Smooth muscle cell (in vitro differentiated cells): ENCODE measurements at regions not wholly inside any gene's neighbourhood (a gene's known extent, or its start where the extent isn't known, plus 50 kb on each side); places are given as distances from the start of the nearest gene placed in this dataset.

Experiments used
- DNase-seq: peaks from one replicate; lab custom pipeline; 2025; ENCODE audit not compliant: unreplicated experiment; lab: John Stamatoyannopoulos, UW
- H2AFZ ChIP-seq: fragments of 200-600 bp; sonication (generic); 2 replicates; pipeline ENCODE4 v1.6.0; 2016; ENCODE audit warnings: antibody characterized with exemption, low read depth, mild to moderate bottlenecking
- H3F3A ChIP-seq: fragments of 200-600 bp; sonication (generic); 2 replicates; pipeline ENCODE4 v1.6.0; 2017; ENCODE audit warnings: antibody characterized with exemption, low read depth
- H3K27ac ChIP-seq: fragments of 200-600 bp; sonication (generic); 2 replicates; pipeline ENCODE4 v1.5.1; 2016; ENCODE audit warnings: low read depth, mild to moderate bottlenecking
- H3K27me3 ChIP-seq: fragments of 200-600 bp; sonication (generic); 2 replicates; pipeline ENCODE4 v1.6.1; 2016; ENCODE audit warnings: low read depth, mild to moderate bottlenecking
- H3K36me3 ChIP-seq: fragments of 200-600 bp; sonication (generic); 2 replicates; pipeline ENCODE4 v1.5.1; 2016; ENCODE audit warnings: low read depth
- H3K4me1 ChIP-seq: fragments of 200-600 bp; sonication (generic); 2 replicates; pipeline ENCODE4 v1.5.1; 2016; ENCODE audit warnings: low read depth
- H3K4me2 ChIP-seq: fragments of 200-600 bp; sonication (generic); 2 replicates; pipeline ENCODE4 v1.6.0; 2016; ENCODE audit warnings: mild to moderate bottlenecking
- H3K4me3 ChIP-seq: fragments of 200-600 bp; sonication (generic); 2 replicates; pipeline ENCODE4 v1.5.1; 2016; ENCODE audit warnings: mild to moderate bottlenecking
- H3K79me2 ChIP-seq: fragments of 200-600 bp; sonication (generic); 2 replicates; pipeline ENCODE4 v1.6.0; 2016; ENCODE audit warnings: low read depth, mild to moderate bottlenecking
- H3K9ac ChIP-seq: fragments of 200-600 bp; sonication (generic); 2 replicates; pipeline ENCODE4 v1.6.0; 2016; ENCODE audit warnings: low read depth
- H3K9me3 ChIP-seq: fragments of 200-600 bp; sonication (generic); replicated peaks from 2 replicates; pipeline ENCODE4 v1.5.1; 2016; ENCODE audit warnings: low read depth
- H4K20me1 ChIP-seq: fragments of 200-600 bp; sonication (generic); 2 replicates; pipeline ENCODE4 v1.6.0; 2016; ENCODE audit warnings: low read depth
- CTCF ChIP-seq: fragments of 200-600 bp; sonication (generic); IDR thresholded peaks from 2 replicates; pipeline ENCODE4 v1.5.1; 2017; ENCODE audit warnings: borderline replicate concordance, mild to moderate bottlenecking, antibody characterized with exemption; ENCODE audit not compliant: insufficient read depth, poor library complexity, severe bottlenecking
- WGBS: methylation state at CpG from one replicate; pipeline ENCODE4 v1.1.7; 2016; ENCODE audit warnings: low lambda C conversion rate; 5-methylcytosine and 5-hydroxymethylcytosine counted together

- Histone ChIP-seq H4K20me1 (no peaks in the 10 kb centered on the region), H3K36me3 (no peaks in the 10 kb centered on the region), H3K27me3 (no peaks in the 10 kb centered on the region), H3K4me3 (no peak overlapping the region), H3K4me2 (no peak overlapping the region), H3K27ac (no peak overlapping the region), H3K9me3 (no peaks in the 10 kb centered on the region), H2AFZ (no peak overlapping the region), H3K9ac (no peak overlapping the region), H3K4me1 (no peaks in the 10 kb centered on the region), H3F3A (no peaks in the 10 kb centered on the region), H3K79me2 (no peaks in the 10 kb centered on the region)
- DNase-seq: no peak
- no peak for TF ChIP-seq CTCF
- WGBS: 84% methylated on average over 1 of the region's 1 CpG
Observed at GRCh38 chr13:55615081-55615480, 1525.6 kb upstream of the PRR20A start.

- Histone ChIP-seq H3K9me3 (no peaks in the 10 kb centered on the region), H4K20me1 (no peaks in the 10 kb centered on the region), H3K4me1 (no peaks in the 10 kb centered on the region), H3K4me3 (no peak overlapping the region), H3F3A (no peaks in the 10 kb centered on the region), H3K4me2 (no peak overlapping the region), H3K36me3 (no peaks in the 10 kb centered on the region), H2AFZ (no peak overlapping the region), H3K27me3 (no peaks in the 10 kb centered on the region), H3K9ac (no peak overlapping the region), H3K79me2 (no peaks in the 10 kb centered on the region), H3K27ac (no peak overlapping the region)
- 94% methylated on average over 3 of the region's 3 CpGs for WGBS
- DNase-seq: no peak
- TF ChIP-seq CTCF: no peak
Observed at GRCh38 chr13:55617241-55617640, 1523.5 kb upstream of the PRR20A start.

GRCh38 chr13:55627221-55627620 lies 1513.5 kb upstream of the PRR20A start:
- Histone ChIP-seq H3K9ac (no peak overlapping the region), H3K4me2 (no peak overlapping the region), H3K4me1 (no peaks in the 10 kb centered on the region), H3K4me3 (no peak overlapping the region), H3K27ac (no peak overlapping the region), H3K36me3 (no peaks in the 10 kb centered on the region), H3K27me3 (no peaks in the 10 kb centered on the region), H3K9me3 (no peaks in the 10 kb centered on the region), H2AFZ (no peak overlapping the region), H3F3A (no peaks in the 10 kb centered on the region), H3K79me2 (no peaks in the 10 kb centered on the region), H4K20me1 (no peaks in the 10 kb centered on the region)
- 88% methylated on average over 2 of the region's 2 CpGs for WGBS
- TF ChIP-seq CTCF: no peak
- DNase-seq: no peak

- H3K79me2 ChIP-seq: no peaks in the 10 kb centered on the region
- H3K9ac ChIP-seq: no peak overlapping the region
- H3K27me3 ChIP-seq: no peaks in the 10 kb centered on the region
- H2AFZ ChIP-seq: no peak overlapping the region
- no peaks in the 10 kb centered on the region for H3K36me3 ChIP-seq
- no peak for TF ChIP-seq CTCF
- no peaks in the 10 kb centered on the region for H4K20me1 ChIP-seq
- H3F3A ChIP-seq: no peaks in the 10 kb centered on the region
- H3K4me2 ChIP-seq: no peak overlapping the region
- no peak overlapping the region for H3K27ac ChIP-seq
- H3K4me1 ChIP-seq: no peaks in the 10 kb centered on the region
- H3K4me3 ChIP-seq: no peak overlapping the region
- no peaks in the 10 kb centered on the region for H3K9me3 ChIP-seq
- DNase-seq: no peak
Observed at GRCh38 chr13:55632402-55632801, 1508.3 kb upstream of the PRR20A start.
